ENCODE measurements at regions not wholly inside any gene's neighbourhood (a gene's known extent, or its start where the extent isn't known, plus 50 kb on each side); places are given as distances from the start of the nearest gene placed in this dataset.
A peak's percentile ranks its signal among the peaks of the same experiment; 100 is the strongest.

- DNase-seq (ENCODE audit: low read depth): no peak
- no peak for TF ChIP-seq CTCF (IDR thresholded peaks at IDR 0.05; ENCODE audit: control insufficient read depth, insufficient read depth, low read depth, low read length, missing control alignments)
- no peak overlapping the region for H3K4me3 ChIP-seq (ENCODE audit: control insufficient read depth, low read depth, low read length)
Measured at GRCh38 chr2:187842315-187842714, 288.1 kb upstream of the TFPI start.

- TF ChIP-seq CTCF (IDR thresholded peaks at IDR 0.05; ENCODE audit: control insufficient read depth, insufficient read depth, low read depth, low read length, missing control alignments): peak; percentile 60
- DNase-seq (ENCODE audit: low read depth): peak; percentile 48
- H3K4me3 ChIP-seq (ENCODE audit: control insufficient read depth, low read depth, low read length): no peak overlapping the region
Measured at GRCh38 chr2:187842978-187843847, 289.0 kb upstream of the TFPI start.

GRCh38 chr2:187847245-187848208, 293.3 kb upstream of the TFPI start:
- no peak overlapping the region for H3K4me3 ChIP-seq (ENCODE audit: control insufficient read depth, low read depth, low read length)
- DNase-seq (ENCODE audit: low read depth): no peak
- no peak for TF ChIP-seq CTCF (IDR thresholded peaks at IDR 0.05; ENCODE audit: control insufficient read depth, insufficient read depth, low read depth, low read length, missing control alignments)

GRCh38 chr2:187851955-187852561, 297.8 kb upstream of the TFPI start:
- DNase-seq (ENCODE audit: low read depth): no peak

GRCh38 chr2:187853381-187853791, 299.2 kb upstream of the TFPI start:
- no peak for DNase-seq (ENCODE audit: low read depth)
- TF ChIP-seq CTCF (IDR thresholded peaks at IDR 0.05; ENCODE audit: control insufficient read depth, insufficient read depth, low read depth, low read length, missing control alignments): no peak
- H3K4me3 ChIP-seq (ENCODE audit: control insufficient read depth, low read depth, low read length): no peak overlapping the region

More at GRCh38 chr2:187851955-187852561, 297.8 kb upstream of the TFPI start:
- no peak for TF ChIP-seq CTCF (IDR thresholded peaks at IDR 0.05; ENCODE audit: control insufficient read depth, insufficient read depth, low read depth, low read length, missing control alignments)
- H3K4me3 ChIP-seq (ENCODE audit: control insufficient read depth, low read depth, low read length): no peak overlapping the region

GRCh38 chr2:187854801-187855200, 300.6 kb upstream of the TFPI start:
- no peak overlapping the region for H3K4me3 ChIP-seq (ENCODE audit: control insufficient read depth, low read depth, low read length)
- no peak for TF ChIP-seq CTCF (IDR thresholded peaks at IDR 0.05; ENCODE audit: control insufficient read depth, insufficient read depth, low read depth, low read length, missing control alignments)
- DNase-seq (ENCODE audit: low read depth): no peak
